ENCODE measurements at regions not wholly inside any gene's neighbourhood (a gene's known extent, or its start where the extent isn't known, plus 50 kb on each side); places are given as distances from the start of the nearest gene placed in this dataset.

DNA sequence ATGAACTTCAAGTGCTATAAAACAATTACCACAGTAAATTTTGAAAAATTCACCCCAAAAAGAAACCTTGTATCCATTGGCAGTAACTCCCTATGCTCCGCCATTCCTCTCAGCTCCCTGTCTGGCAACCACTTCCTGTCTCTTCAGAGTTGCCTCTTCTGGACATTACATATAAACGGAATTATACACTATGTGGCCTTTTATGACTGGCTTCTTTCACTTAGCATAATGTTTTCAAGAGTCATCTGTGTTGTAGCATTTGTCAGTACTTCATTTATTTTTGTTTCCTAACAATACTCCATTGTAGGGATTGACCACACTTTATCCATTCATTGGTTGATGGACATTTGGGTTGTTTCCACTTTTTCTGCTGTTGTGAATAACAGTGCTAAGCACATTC lies 50.1 kb downstream of the CEP43 start:
- ChIA-PET POLR2A (no interaction called here), CTCF (no interaction called here)
- Mint-ChIP-seq H3K27me3 (ENCODE audit: low read depth) (no peaks in the 10 kb centered on the region), H3K27ac (no peak overlapping the region), H3K9me3 (ENCODE audit: insufficient read depth) (no peaks in the 10 kb centered on the region), H3K36me3 (ENCODE audit: low read depth) (peaks cover 3% of the 10 kb centered on the region), H3K4me1 (ENCODE audit: low read depth) (peaks cover 18% of the 10 kb centered on the region), H3K4me3 (no peak overlapping the region)
- ATAC-seq (no peak), DNase-seq (no peak)

DNA sequence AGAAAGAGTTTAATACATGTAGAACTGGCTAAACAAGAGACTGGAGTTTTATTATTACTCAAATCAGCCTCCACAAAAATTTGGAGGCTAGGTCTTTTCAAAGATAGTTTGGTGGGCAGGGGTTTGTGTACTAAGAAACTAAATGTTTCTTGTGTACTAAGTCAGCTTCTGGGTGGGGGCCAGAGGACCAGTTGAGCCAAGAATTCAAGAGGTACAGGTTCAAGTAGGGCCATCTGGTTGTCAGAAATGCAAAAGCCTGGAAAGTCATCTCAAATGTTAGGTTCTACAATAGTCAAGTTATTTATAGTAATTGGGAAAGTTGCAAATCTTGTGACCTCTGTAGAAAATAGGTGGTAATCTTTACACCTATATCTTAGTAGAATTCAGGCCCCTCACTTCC lies 51.7 kb downstream of the CEP43 start:
- Mint-ChIP-seq H3K4me3 (no peak overlapping the region), H3K27me3 (ENCODE audit: low read depth) (no peaks in the 10 kb centered on the region), H3K9me3 (ENCODE audit: insufficient read depth) (no peaks in the 10 kb centered on the region), H3K36me3 (ENCODE audit: low read depth) (peaks cover 2% of the 10 kb centered on the region), H3K4me1 (ENCODE audit: low read depth) (peaks cover 18% of the 10 kb centered on the region), H3K27ac (no peak overlapping the region)
- ATAC-seq (no peak), DNase-seq (no peak)
- POLR2A ChIA-PET: no interaction called here
- CTCF ChIA-PET: no interaction called here

DNA sequence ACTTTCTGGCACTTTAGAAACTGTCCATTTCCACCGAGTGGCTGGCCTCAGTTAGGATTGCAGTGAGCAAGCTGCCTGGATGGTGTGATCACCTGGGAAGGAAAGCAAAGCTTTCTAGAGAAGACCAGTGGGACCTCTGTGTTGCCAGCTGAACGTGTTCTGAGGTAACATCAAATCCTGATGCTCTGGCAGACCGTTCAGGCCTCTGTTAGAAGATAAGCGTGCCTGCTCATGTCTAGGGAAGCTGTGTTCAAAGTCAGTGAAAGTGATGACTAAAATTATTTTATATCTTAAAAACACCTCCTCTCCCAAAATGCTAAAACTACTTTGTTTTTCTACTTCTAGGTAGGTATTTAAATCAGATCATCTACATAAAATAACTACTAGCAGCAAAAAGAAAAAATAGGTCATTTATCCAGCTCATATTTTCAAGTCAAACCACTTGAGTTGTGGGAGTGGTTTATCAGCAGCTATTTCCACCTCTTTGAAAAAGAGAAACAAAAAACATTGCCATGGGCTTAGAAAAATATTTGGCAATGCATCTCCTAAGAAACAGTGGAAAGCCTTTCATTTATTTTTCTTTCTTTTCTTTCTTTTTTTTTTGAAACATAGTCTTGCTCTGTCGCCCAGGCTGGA lies 54.8 kb downstream of the CEP43 start:
- ATAC-seq (no peak), DNase-seq (no peak)
- Mint-ChIP-seq H3K27ac (no peak overlapping the region), H3K27me3 (ENCODE audit: low read depth) (peaks cover 11% of the 10 kb centered on the region), H3K4me1 (ENCODE audit: low read depth) (peaks cover 4% of the 10 kb centered on the region), H3K36me3 (ENCODE audit: low read depth) (peaks cover 2% of the 10 kb centered on the region), H3K9me3 (ENCODE audit: insufficient read depth) (no peaks in the 10 kb centered on the region), H3K4me3 (no peak overlapping the region)
- CTCF ChIA-PET: interaction anchor here (1.5 kb wide), 1 partner anchor 89 kb away, joined by 3 read pairs; no protein-coding TSS in a partner anchor
- POLR2A ChIA-PET: no interaction called here

DNA sequence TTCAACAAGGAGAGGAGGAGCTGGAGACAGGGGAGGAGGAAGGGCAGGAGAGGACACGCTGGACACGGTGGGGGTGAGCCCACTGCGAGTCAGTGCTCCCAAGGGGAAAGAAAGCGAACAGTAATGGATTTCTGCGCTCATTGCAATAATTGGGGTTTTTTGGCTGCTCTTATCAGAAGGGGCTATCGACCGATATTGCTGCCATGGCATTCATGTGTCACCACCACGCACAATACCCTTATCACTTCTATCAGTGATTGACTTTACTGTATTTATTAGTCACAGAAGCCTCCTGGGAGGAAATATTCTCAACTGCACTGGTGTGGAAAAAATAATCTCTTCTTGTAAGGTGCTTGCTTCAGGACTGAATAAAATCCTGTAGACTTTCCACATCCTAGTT lies 55.8 kb downstream of the CEP43 start:
- Mint-ChIP-seq H3K4me1 (ENCODE audit: low read depth) (peaks cover 4% of the 10 kb centered on the region), H3K4me3 (no peak overlapping the region), H3K36me3 (ENCODE audit: low read depth) (no peaks in the 10 kb centered on the region), H3K27me3 (ENCODE audit: low read depth) (peaks cover 11% of the 10 kb centered on the region), H3K27ac (no peak overlapping the region), H3K9me3 (ENCODE audit: insufficient read depth) (no peaks in the 10 kb centered on the region)
- ChIA-PET POLR2A (no interaction called here), CTCF (no interaction called here)
- ATAC-seq (no peak), DNase-seq (no peak)

DNA sequence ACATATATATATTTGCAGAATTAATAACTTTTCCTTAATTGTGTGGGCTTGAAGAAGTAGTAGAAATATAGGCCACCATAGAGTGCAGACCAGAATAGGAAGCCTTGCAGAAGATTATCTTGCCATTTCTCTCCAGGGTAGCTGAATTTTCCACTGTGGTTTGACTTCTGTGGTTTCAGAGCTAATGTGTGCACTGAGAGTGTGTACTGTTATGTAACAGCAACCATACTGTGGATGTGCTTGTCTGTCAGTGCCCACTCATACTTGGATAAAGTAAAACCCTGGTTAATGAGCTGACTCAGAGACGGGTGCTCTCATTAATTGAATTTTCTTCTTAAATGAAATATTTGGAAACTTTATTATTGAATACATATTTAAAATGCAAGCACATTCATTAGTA lies 57.2 kb downstream of the CEP43 start:
- Mint-ChIP-seq H3K4me3 (no peak overlapping the region), H3K9me3 (ENCODE audit: insufficient read depth) (no peaks in the 10 kb centered on the region), H3K36me3 (ENCODE audit: low read depth) (no peaks in the 10 kb centered on the region), H3K4me1 (ENCODE audit: low read depth) (peaks cover 4% of the 10 kb centered on the region), H3K27me3 (ENCODE audit: low read depth) (peaks cover 16% of the 10 kb centered on the region), H3K27ac (no peak overlapping the region)
- CTCF ChIA-PET: interaction anchor here (0.8 to 1.4 kb wide), 3 partner anchors 13 to 85 kb away, joined by 3 to 7 read pairs (median 3); no protein-coding TSS in a partner anchor
- DNase-seq: peak; percentile 41
- POLR2A ChIA-PET: no interaction called here
- ATAC-seq: peak; percentile 39

DNA sequence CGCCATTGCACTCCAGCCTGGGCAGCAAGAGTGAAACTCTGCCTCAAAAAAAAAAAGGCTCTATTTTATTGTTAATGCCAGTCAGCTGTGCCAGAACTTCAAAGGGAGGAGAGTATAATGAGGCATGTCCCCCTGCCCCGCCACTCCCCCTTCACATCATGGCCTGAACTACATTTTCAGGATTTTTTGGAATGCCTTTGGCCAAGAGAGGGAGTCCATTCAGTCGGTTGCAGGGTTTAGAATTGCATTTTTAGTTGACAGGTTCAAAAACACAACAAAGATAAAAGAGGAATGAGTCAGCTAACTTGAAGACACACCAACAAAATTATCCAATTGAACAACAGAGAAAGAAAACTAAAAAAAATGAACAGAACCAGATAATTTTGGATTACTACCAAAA lies 59.1 kb downstream of the CEP43 start:
- H3K4me1 Mint-ChIP-seq (ENCODE audit: low read depth): peaks cover 4% of the 10 kb centered on the region
- ChIA-PET CTCF (no interaction called here), POLR2A (no interaction called here)
- no peaks in the 10 kb centered on the region for H3K36me3 Mint-ChIP-seq (ENCODE audit: low read depth)
- no peaks in the 10 kb centered on the region for H3K9me3 Mint-ChIP-seq (ENCODE audit: insufficient read depth)
- no peak overlapping the region for H3K4me3 Mint-ChIP-seq
- DNase-seq: no peak
- no peak for ATAC-seq
- peaks cover 28% of the 10 kb centered on the region for H3K27me3 Mint-ChIP-seq (ENCODE audit: low read depth)
- H3K27ac Mint-ChIP-seq: no peak overlapping the region

Data from activated CD8-positive, alpha-beta T cell treated with anti-CD3 and anti-CD28 coated beads, Interleukin-2, amount 10 ng/mL, durations not matched to agents 7 days and 5 days (primary cell).